ENCODE measurements at regions not wholly inside any gene's neighbourhood (a gene's known extent, or its start where the extent isn't known, plus 50 kb on each side); places are given as distances from the start of the nearest gene placed in this dataset.

GRCh38 chr7:156050636-156051569, 238.6 kb upstream of the SHH start:
- H3K4me3 ChIP-seq (ENCODE audit: low read length in 2 of 2): no peak overlapping the region
- no peaks in the 10 kb centered on the region for H3K9me3 ChIP-seq (ENCODE audit: control insufficient read depth, low read length)
- peak in 1 of 2 donors; percentile 57 for DNase-seq
- ATAC-seq (ENCODE audit: low FRiP score): no peak
- H3K27me3 ChIP-seq (ENCODE audit: control insufficient read depth in 1 of 2, insufficient read depth in 2 of 2, low read length in 1 of 2): no peaks in the 10 kb centered on the region
- H3K4me1 ChIP-seq (ENCODE audit: control insufficient read depth in 1 of 2, insufficient read depth in 2 of 2, low read length in 2 of 2): no peaks in the 10 kb centered on the region
- no peak overlapping the region for H3K27ac ChIP-seq (ENCODE audit: low read depth in 1 of 2, low read length in 2 of 2)
- intact Hi-C loops (cut with DNase I): no loop called here
- H3K36me3 ChIP-seq (ENCODE audit: control insufficient read depth in 1 of 2, insufficient read depth in 2 of 2, low read length in 1 of 2): no peaks in the 10 kb centered on the region
- 84 to 86% methylated on average over 19 of the region's 19 CpGs for WGBS, 2 donors

DNA sequence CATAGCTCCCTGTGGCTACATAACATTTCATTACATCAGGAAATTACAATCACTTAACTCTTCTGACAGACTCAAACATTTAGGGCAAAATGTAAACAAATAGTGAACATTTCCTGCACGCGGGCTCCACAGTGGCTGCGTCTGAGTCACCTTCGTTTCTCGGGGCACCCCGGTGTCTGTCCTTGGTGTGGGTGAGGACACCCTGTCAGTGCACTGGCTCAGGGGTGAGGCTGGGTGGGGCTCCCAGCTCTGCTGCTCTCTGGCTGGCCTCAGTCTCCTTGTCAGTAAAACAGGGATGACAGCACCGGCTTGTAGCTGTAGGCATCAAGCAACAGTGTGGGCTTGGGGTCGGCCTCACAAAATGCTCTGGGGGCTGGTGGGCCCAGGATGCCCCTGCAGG, 237.1 kb upstream of the SHH start:
- H3K9me3 ChIP-seq (ENCODE audit: control insufficient read depth, low read length): no peaks in the 10 kb centered on the region
- intact Hi-C loops (cut with DNase I): no loop called here
- H3K27me3 ChIP-seq (ENCODE audit: control insufficient read depth in 1 of 2, insufficient read depth in 2 of 2, low read length in 1 of 2): no peaks in the 10 kb centered on the region
- 75 to 84% methylated on average over 8 of the region's 8 CpGs for WGBS, 2 donors
- DNase-seq: peak in 1 of 2 donors; percentile 58
- no peak overlapping the region for H3K4me3 ChIP-seq (ENCODE audit: low read length in 2 of 2)
- no peaks in the 10 kb centered on the region for H3K4me1 ChIP-seq (ENCODE audit: control insufficient read depth in 1 of 2, insufficient read depth in 2 of 2, low read length in 2 of 2)
- H3K36me3 ChIP-seq (ENCODE audit: control insufficient read depth in 1 of 2, insufficient read depth in 2 of 2, low read length in 1 of 2): no peaks in the 10 kb centered on the region
- no peak for ATAC-seq (ENCODE audit: low FRiP score)
- H3K27ac ChIP-seq (ENCODE audit: low read depth in 1 of 2, low read length in 2 of 2): no peak overlapping the region

- Histone ChIP-seq H3K36me3 (ENCODE audit: control insufficient read depth in 1 of 2, insufficient read depth in 2 of 2, low read length in 1 of 2) (no peaks in the 10 kb centered on the region), H3K4me3 (ENCODE audit: low read length in 2 of 2) (no peak overlapping the region), H3K4me1 (ENCODE audit: control insufficient read depth in 1 of 2, insufficient read depth in 2 of 2, low read length in 2 of 2) (no peaks in the 10 kb centered on the region), H3K27ac (ENCODE audit: low read depth in 1 of 2, low read length in 2 of 2) (no peak overlapping the region), H3K9me3 (ENCODE audit: control insufficient read depth, low read length) (no peaks in the 10 kb centered on the region), H3K27me3 (ENCODE audit: control insufficient read depth in 1 of 2, insufficient read depth in 2 of 2, low read length in 1 of 2) (no peaks in the 10 kb centered on the region)
- peak in 1 of 2 donors; percentile 68 for DNase-seq
- intact Hi-C loops (cut with DNase I): no loop called here
- WGBS, 2 donors: 86 to 88% methylated on average over 19 of the region's 19 CpGs
- ATAC-seq (ENCODE audit: low FRiP score): no peak
Measured at GRCh38 chr7:156046031-156046560, 233.8 kb upstream of the SHH start.

- H3K36me3 ChIP-seq (ENCODE audit: control insufficient read depth in 1 of 2, insufficient read depth in 2 of 2, low read length in 1 of 2): no peaks in the 10 kb centered on the region
- 74 to 81% methylated on average over 26 of the region's 26 CpGs for WGBS, 2 donors
- H3K4me1 ChIP-seq (ENCODE audit: control insufficient read depth in 1 of 2, insufficient read depth in 2 of 2, low read length in 2 of 2): no peaks in the 10 kb centered on the region
- H3K9me3 ChIP-seq (ENCODE audit: control insufficient read depth, low read length): no peaks in the 10 kb centered on the region
- no peaks in the 10 kb centered on the region for H3K27me3 ChIP-seq (ENCODE audit: control insufficient read depth in 1 of 2, insufficient read depth in 2 of 2, low read length in 1 of 2)
- DNase-seq: peak in 1 of 2 donors; percentile 68
- intact Hi-C loops (cut with DNase I): no loop called here
- ATAC-seq (ENCODE audit: low FRiP score): no peak
- no peak overlapping the region for H3K4me3 ChIP-seq (ENCODE audit: low read length in 2 of 2)
- no peak overlapping the region for H3K27ac ChIP-seq (ENCODE audit: low read depth in 1 of 2, low read length in 2 of 2)
Measured at GRCh38 chr7:156043416-156044178, 231.3 kb upstream of the SHH start.

DNA sequence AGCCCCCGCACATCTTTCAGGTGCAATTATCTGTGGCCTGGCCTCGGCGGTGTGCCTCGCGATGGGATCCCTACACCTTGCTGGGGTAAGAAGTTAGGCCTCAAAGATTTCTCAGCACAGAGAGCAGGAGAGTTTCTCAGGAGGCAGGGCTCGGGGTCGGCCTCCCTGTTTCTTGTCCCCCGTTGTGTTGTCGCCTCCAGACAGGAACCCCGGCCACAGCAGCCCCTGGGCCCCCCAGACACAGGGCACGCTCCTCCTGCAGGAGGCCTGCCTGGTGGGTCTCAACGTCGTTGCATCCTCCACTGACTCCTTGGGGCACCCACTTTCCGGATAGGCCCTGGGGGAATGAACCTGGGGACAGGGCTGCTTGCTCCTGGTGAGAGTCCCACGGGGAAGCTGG, 229.1 kb upstream of the SHH start:
- H3K27me3 ChIP-seq (ENCODE audit: control insufficient read depth in 1 of 2, insufficient read depth in 2 of 2, low read length in 1 of 2): no peaks in the 10 kb centered on the region
- WGBS, 2 donors: 64 to 71% methylated on average over 15 of the region's 15 CpGs
- H3K27ac ChIP-seq (ENCODE audit: low read depth in 1 of 2, low read length in 2 of 2): no peak overlapping the region
- no peak for ATAC-seq (ENCODE audit: low FRiP score)
- peak in 1 of 2 donors; percentile 71 for DNase-seq
- H3K4me1 ChIP-seq (ENCODE audit: control insufficient read depth in 1 of 2, insufficient read depth in 2 of 2, low read length in 2 of 2): no peaks in the 10 kb centered on the region
- intact Hi-C loops (cut with DNase I): no loop called here
- H3K4me3 ChIP-seq (ENCODE audit: low read length in 2 of 2): no peak overlapping the region
- H3K36me3 ChIP-seq (ENCODE audit: control insufficient read depth in 1 of 2, insufficient read depth in 2 of 2, low read length in 1 of 2): no peaks in the 10 kb centered on the region
- H3K9me3 ChIP-seq (ENCODE audit: control insufficient read depth, low read length): no peaks in the 10 kb centered on the region

- ATAC-seq (ENCODE audit: low FRiP score) (no peak), DNase-seq (no peak)
- Histone ChIP-seq H3K36me3 (ENCODE audit: control insufficient read depth in 1 of 2, insufficient read depth in 2 of 2, low read length in 1 of 2) (no peaks in the 10 kb centered on the region), H3K27ac (ENCODE audit: low read depth in 1 of 2, low read length in 2 of 2) (no peak overlapping the region), H3K4me1 (ENCODE audit: control insufficient read depth in 1 of 2, insufficient read depth in 2 of 2, low read length in 2 of 2) (no peaks in the 10 kb centered on the region), H3K27me3 (ENCODE audit: control insufficient read depth in 1 of 2, insufficient read depth in 2 of 2, low read length in 1 of 2) (no peaks in the 10 kb centered on the region), H3K4me3 (ENCODE audit: low read length in 2 of 2) (no peak overlapping the region), H3K9me3 (ENCODE audit: control insufficient read depth, low read length) (no peaks in the 10 kb centered on the region)
- intact Hi-C loops (cut with DNase I): no loop called here
- 74 to 77% methylated on average over 31 to 32 of the region's 32 CpGs for WGBS, 2 donors
Measured at GRCh38 chr7:156039971-156040677, 227.9 kb upstream of the SHH start.

- Histone ChIP-seq H3K4me3 (ENCODE audit: low read length in 2 of 2) (no peak overlapping the region), H3K4me1 (ENCODE audit: control insufficient read depth in 1 of 2, insufficient read depth in 2 of 2, low read length in 2 of 2) (no peaks in the 10 kb centered on the region), H3K27ac (ENCODE audit: low read depth in 1 of 2, low read length in 2 of 2) (no peak overlapping the region), H3K9me3 (ENCODE audit: control insufficient read depth, low read length) (no peaks in the 10 kb centered on the region), H3K36me3 (ENCODE audit: control insufficient read depth in 1 of 2, insufficient read depth in 2 of 2, low read length in 1 of 2) (no peaks in the 10 kb centered on the region), H3K27me3 (ENCODE audit: control insufficient read depth in 1 of 2, insufficient read depth in 2 of 2, low read length in 1 of 2) (no peaks in the 10 kb centered on the region)
- 81 to 83% methylated on average over 10 of the region's 10 CpGs for WGBS, 2 donors
- ATAC-seq (ENCODE audit: low FRiP score) (peak; percentile 52), DNase-seq (no peak)
- intact Hi-C loops (cut with DNase I): no loop called here
Measured at GRCh38 chr7:156039194-156039593, 226.9 kb upstream of the SHH start.

- no peaks in the 10 kb centered on the region for H3K9me3 ChIP-seq (ENCODE audit: control insufficient read depth, low read length)
- intact Hi-C loops (cut with DNase I): no loop called here
- no peaks in the 10 kb centered on the region for H3K36me3 ChIP-seq (ENCODE audit: control insufficient read depth in 1 of 2, insufficient read depth in 2 of 2, low read length in 1 of 2)
- H3K4me3 ChIP-seq (ENCODE audit: low read length in 2 of 2): no peak overlapping the region
- no peaks in the 10 kb centered on the region for H3K4me1 ChIP-seq (ENCODE audit: control insufficient read depth in 1 of 2, insufficient read depth in 2 of 2, low read length in 2 of 2)
- ATAC-seq (ENCODE audit: low FRiP score) (no peak), DNase-seq (no peak)
- 44 to 58% methylated on average over 9 of the region's 9 CpGs for WGBS, 2 donors
- no peaks in the 10 kb centered on the region for H3K27me3 ChIP-seq (ENCODE audit: control insufficient read depth in 1 of 2, insufficient read depth in 2 of 2, low read length in 1 of 2)
- no peak overlapping the region for H3K27ac ChIP-seq (ENCODE audit: low read depth in 1 of 2, low read length in 2 of 2)
Measured at GRCh38 chr7:156038345-156038744, 226.1 kb upstream of the SHH start.
